IMR-90 (cell line): ENCODE measurements at regions not wholly inside any gene's neighbourhood (a gene's known extent, or its start where the extent isn't known, plus 50 kb on each side); places are given as distances from the start of the nearest gene placed in this dataset.

ENCODE experiments used
- CTCF ChIP-seq: conservative IDR thresholded peaks from 2 replicates; pipeline ENCODE4 v1.5.1; 2012; ENCODE audit warnings: mild to moderate bottlenecking, low read depth, low read length, improper control_type of control experiment
- FOS ChIP-seq: fragments of 150-350 bp; IDR thresholded peaks from 2 replicates; pipeline ENCODE4 v1.6.1; 2016; ENCODE audit warnings: low read depth, low read length
- MAFK ChIP-seq: IDR thresholded peaks from 2 replicates; pipeline ENCODE4 v1.6.1; 2012; ENCODE audit warnings: low read depth, low read length, improper control_type of control experiment
- POLR2A ChIP-seq: IDR thresholded peaks from 2 replicates; pipeline ENCODE4 v1.6.1; 2012; ENCODE audit warnings: mild to moderate bottlenecking, low read depth, low read length
- RAD21 ChIP-seq: IDR thresholded peaks from 2 replicates; pipeline ENCODE4 v1.6.1; 2012; ENCODE audit warnings: low read length, improper control_type of control experiment
- USF2 ChIP-seq: fragments of 150-350 bp; IDR thresholded peaks from 2 replicates; pipeline ENCODE4 v1.6.1; 2017; ENCODE audit warnings: mild to moderate bottlenecking, antibody characterized with exemption, low read length, low read depth

GRCh38 chr7:86914551-86914950 lies 144.9 kb downstream of the ELAPOR2 start:
- TF ChIP-seq CTCF (peak; percentile 42), FOS (no peak), MAFK (no peak), RAD21 (no peak), POLR2A (no peak), USF2 (no peak)
